HCT116 (cell line): ENCODE measurements at regions not wholly inside any gene's neighbourhood (a gene's known extent, or its start where the extent isn't known, plus 50 kb on each side); places are given as distances from the start of the nearest gene placed in this dataset.

Experiments used
- ATAC-seq: fragments of 200-7000 bp; cut with Tn5 transposase; 2 replicates; pipeline ENCODE4 v1.9.1; 2020; ENCODE audit warnings: mild to moderate bottlenecking, moderate library complexity
- BruUV-seq: library from RNA; stranded (reverse); fragments of 400-500 nt; replicated peaks from 2 replicates; lab custom pipeline; 2021; lab: Mats Ljungman, UMichigan
- CTCF ChIA-PET: fragments of 300-600 bp; sonication (Branson Sonifier 250); formaldehyde crosslinking; loops from one replicate; lab custom pipeline; 2021; ENCODE audit warnings: antibody characterized with exemption; lab: Charles Lee
- POLR2A ChIA-PET: fragments of 300-600, 350-600 bp; sonication (Branson Sonifier 250); formaldehyde crosslinking; loops from one replicate; lab custom pipeline; 2021; ENCODE audit warnings: antibody characterized with exemption; lab: Charles Lee
- RAD21 ChIA-PET, 2 experiments: fragments of 300-600 bp; sonication (Branson Sonifier 250); formaldehyde crosslinking; loops; one replicate each; lab custom pipeline; 2023; ENCODE audit warnings: low total read pairs in 2 of 2; ENCODE audit not compliant: uncharacterized antibody in 2 of 2, unreplicated experiment in 2 of 2, low non-redundant PET in 1 of 2; lab: Charles Lee
- DNase-seq: peaks from one replicate; pipeline ENCODE4 v3.0.0-alpha.2; 2010; ENCODE audit warnings: low read depth, low spot score
- H2AFZ ChIP-seq: fragments of 200-600 bp; shearing (Covaris generic), sonication (generic); 2 replicates; pipeline ENCODE4 v1.6.1; 2017; ENCODE audit warnings: low read depth, mixed run types, mixed read lengths, antibody characterized with exemption, low read length; ENCODE audit not compliant: poor library complexity, severe bottlenecking
- H3K27ac ChIP-seq: 2 replicates; pipeline ENCODE4 v1.5.1; 2012; ENCODE audit warnings: low read depth, low read length
- H3K27me3 ChIP-seq: fragments of 200-600 bp; sonication (generic); 2 replicates; pipeline ENCODE4 v1.6.1; 2016; ENCODE audit warnings: mixed run types, low read length, mixed read lengths; ENCODE audit not compliant: insufficient read depth
- H3K36me3 ChIP-seq, 2 experiments: fragments of 200-500 bp in 1 of 2; fragments of 200-600 bp in 1 of 2; sonication (Bioruptor generic) in 1 of 2; sonication (generic) in 1 of 2; 2 replicates each; pipeline versions ENCODE4 v1.5.1 to v1.6.1; 2014 to 2016; ENCODE audit warnings: low read length in 2 of 2, inconsistent platforms in 1 of 2, mixed read lengths in 1 of 2, mixed run types in 1 of 2; ENCODE audit not compliant: insufficient read depth in 2 of 2, control insufficient read depth in 1 of 2
- H3K4me1 ChIP-seq, 2 experiments: fragments of 200-600 bp in 1 of 2; sonication (generic) in 1 of 2; 2 replicates each; pipeline versions ENCODE4 v1.5.1 to v1.6.1; 2012 to 2017; ENCODE audit warnings: low read length in 2 of 2, inconsistent platforms in 1 of 2, mild to moderate bottlenecking in 1 of 2, mixed read lengths in 1 of 2, mixed run types in 1 of 2, moderate library complexity in 1 of 2; ENCODE audit not compliant: insufficient read depth in 2 of 2, control insufficient read depth in 1 of 2
- H3K4me2 ChIP-seq: fragments of 200-600 bp; sonication (generic); 2 replicates; pipeline ENCODE4 v1.6.1; 2017; ENCODE audit warnings: mixed run types, low read length, mixed read lengths
- H3K4me3 ChIP-seq, 2 experiments: fragments of 200-600 bp in 1 of 2; sonication (generic) in 1 of 2; replicated peaks in 1 of 2; 2 replicates each; pipeline ENCODE4 v1.5.1; 2011 to 2016; ENCODE audit warnings: low read length in 2 of 2, control low read depth in 1 of 2, low read depth in 1 of 2, mild to moderate bottlenecking in 1 of 2, mixed read lengths in 1 of 2, mixed run types in 1 of 2
- H3K79me2 ChIP-seq: fragments of 200-600 bp; sonication (generic); 2 replicates; pipeline ENCODE4 v1.6.1; 2017; ENCODE audit warnings: mild to moderate bottlenecking, mixed run types, low read length, moderate library complexity, mixed read lengths; ENCODE audit not compliant: insufficient read depth
- H3K9ac ChIP-seq: fragments of 200-600 bp; sonication (generic); 2 replicates; pipeline ENCODE4 v1.6.1; 2016; ENCODE audit warnings: low read length, mixed read lengths
- H3K9me2 ChIP-seq: fragments of 200-600 bp; sonication (generic), shearing (Covaris generic); 2 replicates; pipeline ENCODE4 v1.6.1; 2017; ENCODE audit warnings: mixed run types, mild to moderate bottlenecking, moderate library complexity; ENCODE audit not compliant: insufficient read depth
- H3K9me3 ChIP-seq, 2 experiments: fragments of 200-500 bp in 1 of 2; fragments of 200-600 bp in 1 of 2; sonication (Bioruptor generic) in 1 of 2; sonication (generic) in 1 of 2; 2 replicates each; pipeline ENCODE4 v1.6.1; 2014 to 2017; ENCODE audit warnings: low read length in 2 of 2, mixed read lengths in 2 of 2, inconsistent platforms in 1 of 2, low read depth in 1 of 2, mild to moderate bottlenecking in 1 of 2, mixed run types in 1 of 2, moderate library complexity in 1 of 2; ENCODE audit not compliant: control insufficient read depth in 1 of 2, insufficient read depth in 1 of 2
- H4K20me1 ChIP-seq: fragments of 200-600 bp; sonication (generic), shearing (Covaris generic); 2 replicates; pipeline ENCODE4 v1.6.1; 2017; ENCODE audit warnings: mixed run types, mild to moderate bottlenecking, moderate library complexity; ENCODE audit not compliant: insufficient read depth
- EZH2phosphoT487 ChIP-seq: fragments of 200-600 bp; IDR thresholded peaks from 2 replicates; pipeline ENCODE4 v1.6.1; 2018; ENCODE audit warnings: antibody characterized with exemption, borderline replicate concordance
- MAX ChIP-seq: IDR thresholded peaks from 2 replicates; pipeline ENCODE4 v1.6.1; 2012
- SP1 ChIP-seq: IDR thresholded peaks from 2 replicates; pipeline ENCODE4 v1.6.1; 2012; ENCODE audit warnings: low read depth
- TCF7L2 ChIP-seq: IDR thresholded peaks from 2 replicates; pipeline ENCODE4 v1.7.0; 2011; ENCODE audit warnings: borderline replicate concordance, inconsistent platforms; ENCODE audit not compliant: insufficient read depth, insufficient read length; ENCODE audit errors: extremely low read depth
- intact Hi-C: fragments of 100-400 bp; cut with micrococcal nuclease; formaldehyde crosslinking; loops from 2 replicates; pipeline ENCODE4 v1.10.0; 2022
- TF ChIP-seq, protein P1 (sequence below): IDR thresholded peaks from 2 replicates; pipeline ENCODE4 v1.6.1; 2011; ENCODE audit warnings: mild to moderate bottlenecking, low read length, moderate library complexity; ENCODE audit not compliant: insufficient replicate concordance; ENCODE audit errors: extremely low read depth
- TF ChIP-seq, protein P2 (sequence below): IDR thresholded peaks from 2 replicates; pipeline ENCODE4 v1.6.1; 2012
- TF ChIP-seq, protein P3 (sequence below): IDR thresholded peaks from 2 replicates; pipeline ENCODE4 v1.6.1; 2012; ENCODE audit warnings: low read depth

DNA sequence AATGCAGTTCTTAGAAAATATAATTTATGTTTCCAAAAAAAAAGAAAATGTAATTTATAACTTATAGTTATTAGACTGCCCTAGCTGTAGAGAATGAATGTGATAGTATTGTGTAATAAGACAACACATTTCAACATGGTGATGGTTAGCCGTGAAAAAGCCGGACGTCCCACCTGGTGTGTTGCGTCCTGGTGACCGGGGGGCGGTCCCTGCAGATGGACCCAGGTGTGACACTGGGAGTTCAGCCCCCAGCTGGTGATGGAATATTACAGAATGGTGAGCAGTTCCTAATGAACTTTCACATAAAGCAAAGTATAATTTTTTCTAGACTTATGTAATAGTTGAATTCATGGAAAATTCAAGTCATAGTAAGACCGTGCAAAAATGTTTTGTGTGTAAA is 132.8 kb downstream of the LAT start:
- no peaks in the 10 kb centered on the region for H3K9me2 ChIP-seq
- H3K27ac ChIP-seq = no peak overlapping the region
- no peaks in the 10 kb centered on the region for H4K20me1 ChIP-seq
- H3K27me3 ChIP-seq = no peaks in the 10 kb centered on the region
- intact Hi-C loops = loop anchor here (10.0 kb wide), 1 partner anchor 907 kb away; the partner anchor contains the start of gene C16orf92
- CTCF ChIA-PET = no interaction called here
- RAD21 ChIA-PET = no interaction called here
- TF ChIP-seq EZH2phosphoT487 (no peak), TCF7L2 (no peak)
- TF ChIP-seq, all 23 proteins: peak for 0
- H3K79me2 ChIP-seq = no peaks in the 10 kb centered on the region
- no peaks in the 10 kb centered on the region for H3K9me3 ChIP-seq
- POLR2A ChIA-PET = no interaction called here
- H3K9ac ChIP-seq = no peak overlapping the region
- H3K4me3 ChIP-seq = no peak overlapping the region
- BruUV-seq = no TSS peak
- no peak overlapping the region for H3K4me2 ChIP-seq
- no peaks in the 10 kb centered on the region for H3K36me3 ChIP-seq
- DNase-seq = no peak
- peaks cover 4 to 7% of the 10 kb centered on the region in 2 experiments; a peak in 3 of 4 replicates for H3K4me1 ChIP-seq
- H2AFZ ChIP-seq = no peak overlapping the region
- no peak for ATAC-seq

DNA sequence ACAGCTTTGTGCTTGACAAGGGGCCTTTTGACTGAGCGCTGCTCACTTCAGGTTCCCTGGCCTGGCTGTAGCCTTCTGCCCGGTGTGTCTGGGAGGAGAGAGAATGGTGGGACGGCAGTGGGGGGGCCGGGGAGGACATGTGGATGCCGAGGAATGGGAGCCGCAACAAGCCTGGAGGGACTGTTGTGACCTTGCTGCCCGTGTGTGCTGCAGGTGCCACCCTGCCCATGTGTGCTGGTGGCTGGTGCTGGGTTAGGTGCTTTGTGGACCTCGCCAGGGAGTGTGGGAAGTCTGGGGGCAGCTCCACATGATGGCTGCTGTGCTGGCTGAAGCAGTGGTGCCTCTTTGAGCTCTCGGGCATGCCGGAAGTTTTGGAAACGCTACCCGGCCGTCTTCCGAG is 132.1 kb downstream of the LAT start:
- DNase-seq (no peak), ATAC-seq (no peak)
- POLR2A ChIA-PET = no interaction called here
- Histone ChIP-seq H3K4me3 (no peak overlapping the region), H4K20me1 (no peaks in the 10 kb centered on the region), H3K79me2 (no peaks in the 10 kb centered on the region), H3K4me1 (peaks cover 4 to 7% of the 10 kb centered on the region in 2 experiments; a peak in 3 of 4 replicates), H3K27me3 (no peaks in the 10 kb centered on the region), H3K9me3 (no peaks in the 10 kb centered on the region), H2AFZ (no peak overlapping the region), H3K27ac (no peak overlapping the region), H3K4me2 (no peak overlapping the region), H3K9me2 (no peaks in the 10 kb centered on the region), H3K9ac (no peak overlapping the region), H3K36me3 (no peaks in the 10 kb centered on the region)
- TF ChIP-seq, protein P1, sequence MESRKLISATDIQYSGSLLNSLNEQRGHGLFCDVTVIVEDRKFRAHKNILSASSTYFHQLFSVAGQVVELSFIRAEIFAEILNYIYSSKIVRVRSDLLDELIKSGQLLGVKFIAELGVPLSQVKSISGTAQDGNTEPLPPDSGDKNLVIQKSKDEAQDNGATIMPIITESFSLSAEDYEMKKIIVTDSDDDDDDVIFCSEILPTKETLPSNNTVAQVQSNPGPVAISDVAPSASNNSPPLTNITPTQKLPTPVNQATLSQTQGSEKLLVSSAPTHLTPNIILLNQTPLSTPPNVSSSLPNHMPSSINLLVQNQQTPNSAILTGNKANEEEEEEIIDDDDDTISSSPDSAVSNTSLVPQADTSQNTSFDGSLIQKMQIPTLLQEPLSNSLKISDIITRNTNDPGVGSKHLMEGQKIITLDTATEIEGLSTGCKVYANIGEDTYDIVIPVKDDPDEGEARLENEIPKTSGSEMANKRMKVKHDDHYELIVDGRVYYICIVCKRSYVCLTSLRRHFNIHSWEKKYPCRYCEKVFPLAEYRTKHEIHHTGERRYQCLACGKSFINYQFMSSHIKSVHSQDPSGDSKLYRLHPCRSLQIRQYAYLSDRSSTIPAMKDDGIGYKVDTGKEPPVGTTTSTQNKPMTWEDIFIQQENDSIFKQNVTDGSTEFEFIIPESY = no peak
- no peak for TF ChIP-seq EZH2phosphoT487
- TF ChIP-seq, protein P2, sequence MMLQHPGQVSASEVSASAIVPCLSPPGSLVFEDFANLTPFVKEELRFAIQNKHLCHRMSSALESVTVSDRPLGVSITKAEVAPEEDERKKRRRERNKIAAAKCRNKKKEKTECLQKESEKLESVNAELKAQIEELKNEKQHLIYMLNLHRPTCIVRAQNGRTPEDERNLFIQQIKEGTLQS = no peak
- TF ChIP-seq, protein P3, sequence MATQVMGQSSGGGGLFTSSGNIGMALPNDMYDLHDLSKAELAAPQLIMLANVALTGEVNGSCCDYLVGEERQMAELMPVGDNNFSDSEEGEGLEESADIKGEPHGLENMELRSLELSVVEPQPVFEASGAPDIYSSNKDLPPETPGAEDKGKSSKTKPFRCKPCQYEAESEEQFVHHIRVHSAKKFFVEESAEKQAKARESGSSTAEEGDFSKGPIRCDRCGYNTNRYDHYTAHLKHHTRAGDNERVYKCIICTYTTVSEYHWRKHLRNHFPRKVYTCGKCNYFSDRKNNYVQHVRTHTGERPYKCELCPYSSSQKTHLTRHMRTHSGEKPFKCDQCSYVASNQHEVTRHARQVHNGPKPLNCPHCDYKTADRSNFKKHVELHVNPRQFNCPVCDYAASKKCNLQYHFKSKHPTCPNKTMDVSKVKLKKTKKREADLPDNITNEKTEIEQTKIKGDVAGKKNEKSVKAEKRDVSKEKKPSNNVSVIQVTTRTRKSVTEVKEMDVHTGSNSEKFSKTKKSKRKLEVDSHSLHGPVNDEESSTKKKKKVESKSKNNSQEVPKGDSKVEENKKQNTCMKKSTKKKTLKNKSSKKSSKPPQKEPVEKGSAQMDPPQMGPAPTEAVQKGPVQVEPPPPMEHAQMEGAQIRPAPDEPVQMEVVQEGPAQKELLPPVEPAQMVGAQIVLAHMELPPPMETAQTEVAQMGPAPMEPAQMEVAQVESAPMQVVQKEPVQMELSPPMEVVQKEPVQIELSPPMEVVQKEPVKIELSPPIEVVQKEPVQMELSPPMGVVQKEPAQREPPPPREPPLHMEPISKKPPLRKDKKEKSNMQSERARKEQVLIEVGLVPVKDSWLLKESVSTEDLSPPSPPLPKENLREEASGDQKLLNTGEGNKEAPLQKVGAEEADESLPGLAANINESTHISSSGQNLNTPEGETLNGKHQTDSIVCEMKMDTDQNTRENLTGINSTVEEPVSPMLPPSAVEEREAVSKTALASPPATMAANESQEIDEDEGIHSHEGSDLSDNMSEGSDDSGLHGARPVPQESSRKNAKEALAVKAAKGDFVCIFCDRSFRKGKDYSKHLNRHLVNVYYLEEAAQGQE = no peak
- no peak for TF ChIP-seq MAX
- no peak for TF ChIP-seq SP1
- intact Hi-C loops = loop anchor here (10.0 kb wide), 1 partner anchor 908 kb away; the partner anchor contains the start of gene C16orf92
- RAD21 ChIA-PET = no interaction called here
- BruUV-seq = no TSS peak
- CTCF ChIA-PET = no interaction called here
